OCI-LY1 (cell line): ENCODE measurements at regions not wholly inside any gene's neighbourhood (a gene's known extent, or its start where the extent isn't known, plus 50 kb on each side); places are given as distances from the start of the nearest gene placed in this dataset.
"Not testable (repeated sequence)": the region's sequence is repeated elsewhere in the genome, so short reads cannot be mapped to it uniquely, and the experiment has no call there.

Experiments used
- H2AFZ ChIP-seq: fragments of 200-600 bp; sonication (generic), shearing (Covaris generic); 2 replicates; pipeline ENCODE4 v1.6.0; 2014; ENCODE audit warnings: antibody characterized with exemption, mild to moderate bottlenecking, low read length
- H3F3A ChIP-seq: fragments of 200-600 bp; sonication (generic), shearing (Covaris generic); 2 replicates; pipeline ENCODE4 v1.6.0; 2014; ENCODE audit warnings: mild to moderate bottlenecking, antibody characterized with exemption, low read length, moderate library complexity; ENCODE audit not compliant: insufficient read depth
- H3K27ac ChIP-seq: fragments of 200-600 bp; sonication (generic); 2 replicates; pipeline ENCODE4 v1.5.1; 2014; ENCODE audit warnings: low read length, mixed run types, mild to moderate bottlenecking, low read depth; ENCODE audit not compliant: poor library complexity, severe bottlenecking
- H3K27me3 ChIP-seq: fragments of 200-600 bp; sonication (generic); 2 replicates; pipeline ENCODE4 v1.6.0; 2014; ENCODE audit warnings: antibody characterized with exemption, mild to moderate bottlenecking, low read length, moderate library complexity; ENCODE audit not compliant: insufficient read depth
- H3K36me3 ChIP-seq: fragments of 200-600 bp; sonication (generic); 2 replicates; pipeline ENCODE4 v1.6.1; 2014; ENCODE audit warnings: mild to moderate bottlenecking, antibody characterized with exemption, low read length, moderate library complexity, mixed read lengths; ENCODE audit not compliant: insufficient read depth
- H3K4me1 ChIP-seq: fragments of 200-600 bp; sonication (generic); 2 replicates; pipeline ENCODE4 v1.5.1; 2014; ENCODE audit warnings: mild to moderate bottlenecking, low read length, moderate library complexity; ENCODE audit not compliant: insufficient read depth, severe bottlenecking
- H3K4me2 ChIP-seq: fragments of 200-600 bp; sonication (generic), shearing (Covaris generic); 2 replicates; pipeline ENCODE4 v1.6.1; 2014; ENCODE audit warnings: low read length
- H3K4me3 ChIP-seq: fragments of 200-600 bp; sonication (generic); 2 replicates; pipeline ENCODE4 v1.5.1; 2014; ENCODE audit warnings: low read length, low read depth, mild to moderate bottlenecking, mixed read lengths; ENCODE audit not compliant: poor library complexity, severe bottlenecking
- H3K79me2 ChIP-seq: fragments of 200-600 bp; shearing (Covaris generic); 2 replicates; pipeline ENCODE4 v1.6.1; 2016; ENCODE audit warnings: mixed run types, low read length, mixed read lengths; ENCODE audit not compliant: insufficient read depth
- H3K9ac ChIP-seq: fragments of 200-600 bp; sonication (generic), shearing (Covaris generic); 2 replicates; pipeline ENCODE4 v1.6.1; 2014; ENCODE audit warnings: mild to moderate bottlenecking, low read length, mixed read lengths
- H3K9me2 ChIP-seq: fragments of 200-600 bp; sonication (generic), shearing (Covaris generic); 2 replicates; pipeline ENCODE4 v1.6.1; 2014; ENCODE audit warnings: low read depth, mild to moderate bottlenecking, low read length, mixed read lengths
- H3K9me3 ChIP-seq: fragments of 200-600 bp; shearing (Covaris generic); 2 replicates; pipeline ENCODE4 v1.6.1; 2014; ENCODE audit warnings: low read length, mixed read lengths
- H4K20me1 ChIP-seq: fragments of 200-600 bp; sonication (generic), shearing (Covaris generic); 2 replicates; pipeline ENCODE4 v1.6.0; 2016; ENCODE audit warnings: mild to moderate bottlenecking, low read length; ENCODE audit not compliant: insufficient read depth
- CTCF ChIP-seq: fragments of 200-600 bp; sonication (generic), shearing (Covaris generic); IDR thresholded peaks from 2 replicates; pipeline ENCODE4 v1.5.1; 2017; ENCODE audit warnings: mild to moderate bottlenecking, antibody characterized with exemption, low read length, moderate library complexity, mixed read lengths
- EZH2 ChIP-seq: fragments of 200-600 bp; sonication (generic), shearing (Covaris generic); IDR thresholded peaks from 2 replicates; pipeline ENCODE4 v1.8.0; 2017; ENCODE audit warnings: borderline replicate concordance, mixed run types, mild to moderate bottlenecking, antibody characterized with exemption, low read length, moderate library complexity, mixed read lengths

GRCh38 chr2:155972916-155973315, 359.6 kb downstream of the NR4A2 start:
- no peaks in the 10 kb centered on the region for H3K9me3 ChIP-seq
- TF ChIP-seq EZH2 (no peak), CTCF (no peak)

GRCh38 chr2:155966064-155966471, 366.5 kb downstream of the NR4A2 start:
- not testable (repeated sequence) for H3F3A ChIP-seq, H4K20me1 ChIP-seq, H3K27ac ChIP-seq, H3K4me1 ChIP-seq, H2AFZ ChIP-seq, H3K9ac ChIP-seq, H3K9me3 ChIP-seq, H3K79me2 ChIP-seq, H3K36me3 ChIP-seq, H3K4me2 ChIP-seq, H3K4me3 ChIP-seq, H3K27me3 ChIP-seq, H3K9me2 ChIP-seq

More at GRCh38 chr2:155972916-155973315, 359.6 kb downstream of the NR4A2 start:
- Histone ChIP-seq H4K20me1 (no peaks in the 10 kb centered on the region), H3K4me1 (no peaks in the 10 kb centered on the region), H3K4me3 (no peak overlapping the region), H3K36me3 (no peaks in the 10 kb centered on the region), H3K4me2 (no peak overlapping the region), H2AFZ (no peak overlapping the region), H3K27ac (no peak overlapping the region), H3K27me3 (no peaks in the 10 kb centered on the region), H3F3A (peaks cover 3% of the 10 kb centered on the region; the same call in 1 of the 2 replicates), H3K9me2 (no peaks in the 10 kb centered on the region), H3K9ac (no peak overlapping the region), H3K79me2 (no peaks in the 10 kb centered on the region)

GRCh38 chr2:155965415-155966063, 367.0 kb downstream of the NR4A2 start:
- Histone ChIP-seq H2AFZ (no peak overlapping the region), H3K4me1 (no peaks in the 10 kb centered on the region), H3K36me3 (no peaks in the 10 kb centered on the region), H3K4me3 (no peak overlapping the region), H3F3A (no peaks in the 10 kb centered on the region), H3K4me2 (no peak overlapping the region), H3K27ac (no peak overlapping the region), H3K9me3 (no peaks in the 10 kb centered on the region), H3K27me3 (no peaks in the 10 kb centered on the region), H3K9me2 (no peaks in the 10 kb centered on the region), H3K79me2 (no peaks in the 10 kb centered on the region), H4K20me1 (no peaks in the 10 kb centered on the region), H3K9ac (no peak overlapping the region)
- TF ChIP-seq EZH2, result no peak
- TF ChIP-seq CTCF, result no peak

- no peaks in the 10 kb centered on the region for H3K4me1 ChIP-seq
- no peaks in the 10 kb centered on the region for H3F3A ChIP-seq
- no peak overlapping the region for H3K4me2 ChIP-seq
- TF ChIP-seq CTCF (no peak), EZH2 (no peak)
- H3K9me3 ChIP-seq, result no peaks in the 10 kb centered on the region
- no peak overlapping the region for H3K4me3 ChIP-seq
- H3K27ac ChIP-seq, result no peak overlapping the region
- H3K9me2 ChIP-seq, result no peaks in the 10 kb centered on the region
- H3K27me3 ChIP-seq, result no peaks in the 10 kb centered on the region
- no peak overlapping the region for H2AFZ ChIP-seq
- H3K9ac ChIP-seq, result no peak overlapping the region
- H4K20me1 ChIP-seq, result no peaks in the 10 kb centered on the region
- no peaks in the 10 kb centered on the region for H3K79me2 ChIP-seq
- H3K36me3 ChIP-seq, result no peaks in the 10 kb centered on the region
Measured at GRCh38 chr2:155961641-155962040, 370.9 kb downstream of the NR4A2 start.
